Jurkat, Clone E6-1 (cell line): ENCODE measurements at regions not wholly inside any gene's neighbourhood (a gene's known extent, or its start where the extent isn't known, plus 50 kb on each side); places are given as distances from the start of the nearest gene placed in this dataset.
"Not testable (repeated sequence)": the region's sequence is repeated elsewhere in the genome, so short reads cannot be mapped to it uniquely, and the experiment has no call there.

Source experiments
- DNase-seq: peaks from one replicate; pipeline ENCODE4 v3.0.0-alpha.2; 2011; ENCODE audit warnings: low read depth, low spot score
- H3K4me3 ChIP-seq: 2 replicates; pipeline ENCODE4 v1.5.1; 2011; ENCODE audit warnings: mild to moderate bottlenecking, low read length, control low read depth, moderate library complexity

GRCh38 chr6:145143379-145143778, 591.9 kb downstream of the EPM2A start:
- no peak overlapping the region for H3K4me3 ChIP-seq
- DNase-seq = no peak

GRCh38 chr6:145147559-145147958, 587.8 kb downstream of the EPM2A start:
- DNase-seq = no peak
- H3K4me3 ChIP-seq = no peak overlapping the region

- H3K4me3 ChIP-seq = no peak overlapping the region
- no peak for DNase-seq
Measured at GRCh38 chr6:145147981-145148749, 587.2 kb downstream of the EPM2A start.

GRCh38 chr6:145148776-145149175, 586.5 kb downstream of the EPM2A start:
- no peak overlapping the region for H3K4me3 ChIP-seq
- no peak for DNase-seq

- no peak for DNase-seq
- no peak overlapping the region for H3K4me3 ChIP-seq
Measured at GRCh38 chr6:145151624-145152023, 583.7 kb downstream of the EPM2A start.

GRCh38 chr6:145153495-145153894, 581.8 kb downstream of the EPM2A start:
- H3K4me3 ChIP-seq = no peak overlapping the region
- no peak for DNase-seq

- H3K4me3 ChIP-seq = no peak overlapping the region
- DNase-seq = no peak
Measured at GRCh38 chr6:145155411-145155810, 579.9 kb downstream of the EPM2A start.

- no peak for DNase-seq
- H3K4me3 ChIP-seq = no peak overlapping the region
Measured at GRCh38 chr6:145155873-145156782, 579.2 kb downstream of the EPM2A start.

GRCh38 chr6:145158636-145159035, 576.7 kb downstream of the EPM2A start:
- not testable (repeated sequence) for H3K4me3 ChIP-seq, DNase-seq

- H3K4me3 ChIP-seq = no peak overlapping the region
- no peak for DNase-seq
Measured at GRCh38 chr6:145159921-145160320, 575.4 kb downstream of the EPM2A start.

- no peak overlapping the region for H3K4me3 ChIP-seq
- no peak for DNase-seq
Measured at GRCh38 chr6:145161501-145161900, 573.8 kb downstream of the EPM2A start.

GRCh38 chr6:145169726-145170224, 565.5 kb downstream of the EPM2A start:
- no peak for DNase-seq
- no peak overlapping the region for H3K4me3 ChIP-seq

GRCh38 chr6:145175470-145175869, 559.9 kb downstream of the EPM2A start:
- no peak overlapping the region for H3K4me3 ChIP-seq
- DNase-seq = no peak

GRCh38 chr6:145178391-145178790, 556.9 kb downstream of the EPM2A start:
- no peak for DNase-seq
- no peak overlapping the region for H3K4me3 ChIP-seq

GRCh38 chr6:145187491-145188206, 547.7 kb downstream of the EPM2A start:
- no peak overlapping the region for H3K4me3 ChIP-seq
- DNase-seq = no peak

GRCh38 chr6:145189836-145190235, 545.5 kb downstream of the EPM2A start:
- H3K4me3 ChIP-seq = no peak overlapping the region
- DNase-seq = no peak

- DNase-seq = no peak
- H3K4me3 ChIP-seq = no peak overlapping the region
Measured at GRCh38 chr6:145194389-145194788, 540.9 kb downstream of the EPM2A start.

- no peak overlapping the region for H3K4me3 ChIP-seq
- DNase-seq = no peak
Measured at GRCh38 chr6:145199961-145200360, 535.4 kb downstream of the EPM2A start.

- no peak for DNase-seq
- H3K4me3 ChIP-seq = no peak overlapping the region
Measured at GRCh38 chr6:145204301-145204700, 531.0 kb downstream of the EPM2A start.
